SK-N-MC (cell line): ENCODE measurements at regions not wholly inside any gene's neighbourhood (a gene's known extent, or its start where the extent isn't known, plus 50 kb on each side); places are given as distances from the start of the nearest gene placed in this dataset.

Experiments
- EZH2 ChIP-seq: fragments of 200-600 bp; sonication (generic); IDR thresholded peaks from one replicate; pipeline ENCODE4 v1.6.1; 2017; ENCODE audit warnings: antibody characterized with exemption
- FOXP2 ChIP-seq: optimal IDR thresholded peaks from 2 replicates; pipeline ENCODE3; 2011; ENCODE audit warnings: mild to moderate bottlenecking, moderate library complexity; ENCODE audit not compliant: insufficient read depth; ENCODE audit errors: extremely low read length, control extremely low read depth
- POLR2AphosphoS5 ChIP-seq: IDR thresholded peaks from 2 replicates; pipeline ENCODE4 v1.6.1; 2012; ENCODE audit warnings: mild to moderate bottlenecking, low read depth, low read length, borderline replicate concordance

GRCh38 chr2:164090533-164090932 is 354.7 kb upstream of the FIGN start:
- no peak for TF ChIP-seq POLR2AphosphoS5
- no peak for TF ChIP-seq EZH2
- TF ChIP-seq FOXP2: no peak
